ENCODE measurements at regions not wholly inside any gene's neighbourhood (a gene's known extent, or its start where the extent isn't known, plus 50 kb on each side); places are given as distances from the start of the nearest gene placed in this dataset.

GRCh38 chr6:92428448-92428847, 990.9 kb downstream of the EPHA7 start:
- H4K20me1 ChIP-seq (ENCODE audit: insufficient read depth) = no peaks in the 10 kb centered on the region
- H3K9me2 ChIP-seq (ENCODE audit: insufficient read depth, low read length) = no peaks in the 10 kb centered on the region
- TF ChIP-seq EZH2 (IDR thresholded peaks at IDR 0.05; ENCODE audit: borderline replicate concordance, insufficient read depth, low read length, poor library complexity, severe bottlenecking) = no peak
- no peak for TF ChIP-seq REST (IDR thresholded peaks at IDR 0.05; ENCODE audit: borderline replicate concordance)
- TF ChIP-seq EP300 (conservative IDR thresholded peaks at IDR 0.05; ENCODE audit: poor library complexity, severe bottlenecking) = no peak
- no peak for TF ChIP-seq SMC3 (conservative IDR thresholded peaks at IDR 0.05; ENCODE audit: poor library complexity)
- no peak for TF ChIP-seq MXI1 (conservative IDR thresholded peaks at IDR 0.05; ENCODE audit: poor library complexity, severe bottlenecking)
- TF ChIP-seq RAD21 (conservative IDR thresholded peaks at IDR 0.05) = no peak
- TF ChIP-seq TAF1 (IDR thresholded peaks at IDR 0.05; ENCODE audit: low read depth) = no peak
- H3K27me3 ChIP-seq (ENCODE audit: insufficient read depth, low read depth, low read length) = no peaks in the 10 kb centered on the region
- no peak overlapping the region for H2AFZ ChIP-seq (ENCODE audit: low read depth, low read length)
- H3K4me2 ChIP-seq (ENCODE audit: low read length) = no peak overlapping the region
- H3K9ac ChIP-seq (ENCODE audit: low read length) = no peak overlapping the region
- H3K79me2 ChIP-seq (replicated peaks; ENCODE audit: insufficient read depth, low read length) = no peaks in the 10 kb centered on the region
- H3K36me3 ChIP-seq (ENCODE audit: insufficient read depth, low read length) = no peaks in the 10 kb centered on the region
- H3K9me3 ChIP-seq (ENCODE audit: low read length) = no peaks in the 10 kb centered on the region
- H3K27ac ChIP-seq (ENCODE audit: low read length) = no peak overlapping the region
- H3K4me3 ChIP-seq (ENCODE audit: low read length) = no peak overlapping the region
- no peaks in the 10 kb centered on the region for H3F3A ChIP-seq (ENCODE audit: insufficient read depth, low read length, poor library complexity, severe bottlenecking)

GRCh38 chr6:92427453-92427852, 991.9 kb downstream of the EPHA7 start:
- Histone ChIP-seq H3K9me2 (ENCODE audit: insufficient read depth, low read length) (no peaks in the 10 kb centered on the region), H3K9ac (ENCODE audit: low read length) (no peak overlapping the region), H3K4me2 (ENCODE audit: low read length) (no peak overlapping the region), H3K79me2 (replicated peaks; ENCODE audit: insufficient read depth, low read length) (no peaks in the 10 kb centered on the region), H2AFZ (ENCODE audit: low read depth, low read length) (no peak overlapping the region), H3F3A (ENCODE audit: insufficient read depth, low read length, poor library complexity, severe bottlenecking) (no peaks in the 10 kb centered on the region), H4K20me1 (ENCODE audit: insufficient read depth) (no peaks in the 10 kb centered on the region), H3K9me3 (ENCODE audit: low read length) (no peaks in the 10 kb centered on the region), H3K27me3 (ENCODE audit: insufficient read depth, low read depth, low read length) (no peaks in the 10 kb centered on the region), H3K27ac (ENCODE audit: low read length) (no peak overlapping the region), H3K4me3 (ENCODE audit: low read length) (no peak overlapping the region), H3K36me3 (ENCODE audit: insufficient read depth, low read length) (no peaks in the 10 kb centered on the region)
- TF ChIP-seq EP300 (conservative IDR thresholded peaks at IDR 0.05; ENCODE audit: poor library complexity, severe bottlenecking) (no peak), SMC3 (conservative IDR thresholded peaks at IDR 0.05; ENCODE audit: poor library complexity) (no peak), MXI1 (conservative IDR thresholded peaks at IDR 0.05; ENCODE audit: poor library complexity, severe bottlenecking) (no peak), EZH2 (IDR thresholded peaks at IDR 0.05; ENCODE audit: borderline replicate concordance, insufficient read depth, low read length, poor library complexity, severe bottlenecking) (no peak), REST (IDR thresholded peaks at IDR 0.05; ENCODE audit: borderline replicate concordance) (no peak), RAD21 (conservative IDR thresholded peaks at IDR 0.05) (no peak), POLR2AphosphoS5 (IDR thresholded peaks at IDR 0.05) (no peak), TAF1 (IDR thresholded peaks at IDR 0.05; ENCODE audit: low read depth) (no peak)
- TF ChIP-seq, protein P1, sequence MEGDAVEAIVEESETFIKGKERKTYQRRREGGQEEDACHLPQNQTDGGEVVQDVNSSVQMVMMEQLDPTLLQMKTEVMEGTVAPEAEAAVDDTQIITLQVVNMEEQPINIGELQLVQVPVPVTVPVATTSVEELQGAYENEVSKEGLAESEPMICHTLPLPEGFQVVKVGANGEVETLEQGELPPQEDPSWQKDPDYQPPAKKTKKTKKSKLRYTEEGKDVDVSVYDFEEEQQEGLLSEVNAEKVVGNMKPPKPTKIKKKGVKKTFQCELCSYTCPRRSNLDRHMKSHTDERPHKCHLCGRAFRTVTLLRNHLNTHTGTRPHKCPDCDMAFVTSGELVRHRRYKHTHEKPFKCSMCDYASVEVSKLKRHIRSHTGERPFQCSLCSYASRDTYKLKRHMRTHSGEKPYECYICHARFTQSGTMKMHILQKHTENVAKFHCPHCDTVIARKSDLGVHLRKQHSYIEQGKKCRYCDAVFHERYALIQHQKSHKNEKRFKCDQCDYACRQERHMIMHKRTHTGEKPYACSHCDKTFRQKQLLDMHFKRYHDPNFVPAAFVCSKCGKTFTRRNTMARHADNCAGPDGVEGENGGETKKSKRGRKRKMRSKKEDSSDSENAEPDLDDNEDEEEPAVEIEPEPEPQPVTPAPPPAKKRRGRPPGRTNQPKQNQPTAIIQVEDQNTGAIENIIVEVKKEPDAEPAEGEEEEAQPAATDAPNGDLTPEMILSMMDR (IDR thresholded peaks at IDR 0.05; ENCODE audit: poor library complexity, severe bottlenecking) = no peak
